Nephron progenitor cell (in vitro differentiated cells): ENCODE measurements at regions not wholly inside any gene's neighbourhood (a gene's known extent, or its start where the extent isn't known, plus 50 kb on each side); places are given as distances from the start of the nearest gene placed in this dataset.

ENCODE experiments used
- DNase-seq: peaks from one replicate; pipeline ENCODE4 v3.0.0; 2021
- H3K27ac Mint-ChIP-seq: 2 replicates; pipeline ENCODE4 v1.8.0; 2021; ENCODE audit warnings: mild to moderate bottlenecking, moderate library complexity, mixed read lengths
- H3K27me3 Mint-ChIP-seq: 2 replicates; pipeline ENCODE4 v1.8.0; 2021; ENCODE audit warnings: mild to moderate bottlenecking, low read depth, mixed read lengths; ENCODE audit not compliant: poor library complexity
- H3K36me3 Mint-ChIP-seq: 2 replicates; pipeline ENCODE4 v1.8.0; 2021; ENCODE audit warnings: low read depth, mixed read lengths
- H3K4me1 Mint-ChIP-seq: 2 replicates; pipeline ENCODE4 v1.8.0; 2021; ENCODE audit warnings: mixed read lengths
- H3K4me3 Mint-ChIP-seq: 2 replicates; pipeline ENCODE4 v1.8.0; 2021; ENCODE audit warnings: mild to moderate bottlenecking, moderate library complexity, mixed read lengths
- H3K9me3 Mint-ChIP-seq: 2 replicates; pipeline ENCODE4 v1.8.0; 2021; ENCODE audit warnings: mild to moderate bottlenecking, moderate library complexity, mixed read lengths
- TF ChIP-seq, protein P1 (sequence below): fragments of 200-600 bp; sonication (generic); IDR thresholded peaks from 2 replicates; pipeline ENCODE4 v1.5.0; 2021; ENCODE audit warnings: antibody characterized with exemption

DNA sequence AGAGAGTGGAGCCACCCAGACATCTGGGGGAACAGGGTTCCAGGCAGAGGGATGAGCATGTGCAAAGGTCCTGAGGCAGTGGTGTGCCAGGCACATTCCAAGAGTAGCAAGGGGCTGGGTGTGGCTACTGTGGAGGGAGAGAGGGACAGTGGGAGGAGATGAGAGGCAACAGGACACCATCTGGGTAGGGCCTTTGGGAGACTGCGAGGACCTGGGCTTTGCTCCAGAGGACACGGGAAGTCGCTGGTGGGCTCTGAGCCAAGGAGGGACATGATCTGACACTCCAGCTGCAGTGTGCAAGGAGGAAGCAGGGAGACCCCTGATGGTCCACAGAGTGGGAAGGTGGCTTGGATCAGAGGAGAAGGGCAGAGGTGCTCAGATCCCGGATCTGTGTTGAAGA is 56.7 kb upstream of the MED9 start:
- Mint-ChIP-seq H3K4me3 (no peak overlapping the region), H3K4me1 (no peaks in the 10 kb centered on the region), H3K27ac (no peak overlapping the region), H3K9me3 (peaks cover 28% of the 10 kb centered on the region), H3K27me3 (peaks cover 15% of the 10 kb centered on the region), H3K36me3 (no peaks in the 10 kb centered on the region)
- no peak for DNase-seq
- TF ChIP-seq, protein P1, sequence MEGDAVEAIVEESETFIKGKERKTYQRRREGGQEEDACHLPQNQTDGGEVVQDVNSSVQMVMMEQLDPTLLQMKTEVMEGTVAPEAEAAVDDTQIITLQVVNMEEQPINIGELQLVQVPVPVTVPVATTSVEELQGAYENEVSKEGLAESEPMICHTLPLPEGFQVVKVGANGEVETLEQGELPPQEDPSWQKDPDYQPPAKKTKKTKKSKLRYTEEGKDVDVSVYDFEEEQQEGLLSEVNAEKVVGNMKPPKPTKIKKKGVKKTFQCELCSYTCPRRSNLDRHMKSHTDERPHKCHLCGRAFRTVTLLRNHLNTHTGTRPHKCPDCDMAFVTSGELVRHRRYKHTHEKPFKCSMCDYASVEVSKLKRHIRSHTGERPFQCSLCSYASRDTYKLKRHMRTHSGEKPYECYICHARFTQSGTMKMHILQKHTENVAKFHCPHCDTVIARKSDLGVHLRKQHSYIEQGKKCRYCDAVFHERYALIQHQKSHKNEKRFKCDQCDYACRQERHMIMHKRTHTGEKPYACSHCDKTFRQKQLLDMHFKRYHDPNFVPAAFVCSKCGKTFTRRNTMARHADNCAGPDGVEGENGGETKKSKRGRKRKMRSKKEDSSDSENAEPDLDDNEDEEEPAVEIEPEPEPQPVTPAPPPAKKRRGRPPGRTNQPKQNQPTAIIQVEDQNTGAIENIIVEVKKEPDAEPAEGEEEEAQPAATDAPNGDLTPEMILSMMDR, result no peak

DNA sequence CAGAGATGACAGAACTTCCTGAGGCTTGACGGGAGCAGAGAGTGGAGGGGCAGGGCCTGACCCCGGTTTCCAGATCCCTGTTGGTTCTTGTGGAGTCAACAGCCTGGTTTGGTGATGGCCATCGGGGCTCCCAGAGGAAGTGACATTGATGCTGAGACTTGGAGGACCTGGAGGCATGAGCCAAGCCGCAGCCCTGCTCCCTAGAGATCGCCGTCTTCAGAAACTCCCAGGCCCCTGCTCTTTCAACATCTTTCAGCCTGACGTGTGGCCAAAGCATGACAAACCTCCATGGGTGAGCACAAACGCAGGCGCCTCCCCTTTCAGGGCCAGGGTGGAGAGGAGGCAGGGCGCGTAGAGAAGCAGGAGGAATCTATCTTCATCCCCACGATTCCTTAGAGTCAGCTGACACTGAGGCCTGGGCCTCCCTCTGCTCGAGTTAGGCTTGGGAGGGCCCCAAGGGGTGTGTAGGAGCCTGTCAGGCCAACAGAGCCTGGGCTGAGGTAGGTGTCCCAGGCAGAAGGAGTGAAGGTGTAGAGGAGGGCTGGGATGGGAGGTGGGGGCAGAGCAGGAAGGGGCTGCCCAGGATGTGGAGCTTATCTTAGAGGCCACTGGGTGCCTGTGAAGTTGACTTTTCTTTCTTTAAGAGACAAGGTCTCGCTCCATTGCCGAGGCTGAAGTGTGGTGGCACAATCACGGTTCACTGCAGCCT is 56.1 kb upstream of the MED9 start:
- Mint-ChIP-seq H3K4me1 (no peaks in the 10 kb centered on the region), H3K27ac (no peak overlapping the region), H3K9me3 (peaks cover 28% of the 10 kb centered on the region), H3K27me3 (peaks cover 10% of the 10 kb centered on the region), H3K4me3 (no peak overlapping the region), H3K36me3 (no peaks in the 10 kb centered on the region)
- TF ChIP-seq, protein P1, result no peak
- no peak for DNase-seq

DNA sequence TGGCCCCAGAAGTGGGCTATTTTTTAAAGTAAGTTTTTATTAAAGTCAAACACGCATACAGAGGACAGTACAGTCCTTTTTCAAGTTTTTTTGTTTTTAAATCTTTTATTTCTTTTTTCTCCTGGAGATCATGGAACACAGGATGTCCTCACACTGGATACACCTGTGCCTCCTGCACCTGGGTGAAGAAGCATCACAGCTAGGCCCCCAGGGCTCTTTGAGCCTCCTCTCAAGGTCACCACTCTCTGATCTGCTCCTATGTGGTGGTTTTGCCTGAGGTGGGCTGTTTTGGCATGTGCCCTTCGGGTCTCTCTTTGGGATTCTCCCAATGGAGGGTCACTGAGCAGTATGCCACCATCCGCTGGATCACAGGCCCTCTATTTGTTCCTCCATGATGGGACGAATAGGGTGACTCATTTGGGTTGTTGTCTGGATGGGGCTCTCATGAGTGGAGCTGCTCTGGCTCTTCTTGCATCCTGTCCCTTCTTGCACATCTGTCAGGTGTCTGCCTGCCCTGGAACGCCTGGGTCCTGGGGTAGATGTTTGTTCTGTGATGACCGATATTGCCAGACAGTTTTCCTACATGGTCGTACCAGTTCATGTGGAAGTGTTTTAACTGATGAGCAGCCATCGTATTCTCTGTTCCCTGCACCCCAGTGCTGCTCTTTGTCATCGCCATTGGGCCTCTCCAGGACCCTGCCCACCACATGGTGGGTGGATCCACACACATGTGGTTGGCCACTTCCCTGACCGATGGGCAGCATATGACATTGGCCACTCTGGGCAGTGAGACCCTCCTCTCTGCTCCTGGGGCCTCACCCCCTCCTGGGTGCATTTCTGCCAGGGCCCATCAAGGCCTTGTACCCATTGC is 55.2 kb upstream of the MED9 start:
- Mint-ChIP-seq H3K4me1 (no peaks in the 10 kb centered on the region), H3K27ac (no peak overlapping the region), H3K36me3 (no peaks in the 10 kb centered on the region), H3K27me3 (peaks cover 10% of the 10 kb centered on the region), H3K9me3 (peaks cover 28% of the 10 kb centered on the region), H3K4me3 (no peak overlapping the region)
- TF ChIP-seq, protein P1, result no peak
- no peak for DNase-seq

DNA sequence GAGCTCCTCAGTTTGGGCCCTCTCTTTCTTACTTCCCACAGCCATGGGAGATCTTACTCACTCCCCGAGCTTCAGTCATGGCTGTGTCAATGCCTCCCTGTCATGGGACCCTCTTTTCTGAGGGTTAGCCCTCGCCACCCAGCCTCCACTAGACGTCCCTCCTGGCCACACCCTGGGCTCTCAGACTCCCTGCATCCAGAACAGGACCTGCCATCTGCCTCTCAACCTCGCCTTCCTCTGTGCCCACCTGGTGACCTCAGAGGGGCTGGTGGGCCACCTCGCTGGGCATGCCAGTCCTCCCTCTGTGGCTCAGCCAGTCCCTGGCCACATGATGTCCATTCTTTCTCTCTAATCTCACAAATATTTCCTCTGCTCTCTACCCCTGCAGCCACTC is 54.6 kb upstream of the MED9 start:
- Mint-ChIP-seq H3K4me3 (no peak overlapping the region), H3K27me3 (peaks cover 10% of the 10 kb centered on the region), H3K9me3 (peaks cover 28% of the 10 kb centered on the region), H3K4me1 (no peaks in the 10 kb centered on the region), H3K36me3 (no peaks in the 10 kb centered on the region), H3K27ac (peak overlapping the region; percentile 66)
- DNase-seq, result no peak
- TF ChIP-seq, protein P1, result no peak

DNA sequence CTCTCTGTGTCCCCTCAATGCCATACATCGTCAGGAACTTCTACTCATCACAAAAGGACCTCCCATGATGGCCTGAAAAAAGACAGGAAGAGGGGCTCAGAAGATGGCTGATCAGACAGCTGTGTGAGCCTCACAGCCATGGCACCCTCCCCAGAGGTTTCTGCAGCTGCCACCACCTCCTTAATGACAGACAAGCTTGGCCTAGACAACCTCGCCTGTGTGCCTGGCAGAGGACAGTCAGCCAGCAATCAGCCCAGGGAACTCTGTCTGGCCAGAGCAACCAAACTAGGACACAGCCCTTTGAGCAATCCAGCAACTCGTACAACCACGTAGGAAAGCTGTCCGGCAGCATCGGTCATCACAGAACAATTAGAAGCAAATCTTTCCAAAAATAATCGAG is 54.2 kb upstream of the MED9 start:
- Mint-ChIP-seq H3K9me3 (peaks cover 28% of the 10 kb centered on the region), H3K4me3 (no peak overlapping the region)

More for the DNA sequence above, 54.2 kb upstream of the MED9 start:
- Mint-ChIP-seq H3K27me3 (peaks cover 10% of the 10 kb centered on the region), H3K27ac (peak overlapping the region; percentile 66), H3K4me1 (no peaks in the 10 kb centered on the region), H3K36me3 (no peaks in the 10 kb centered on the region)
- TF ChIP-seq, protein P1, result no peak
- DNase-seq, result no peak
